OCI-LY3 (cell line): ENCODE measurements at regions not wholly inside any gene's neighbourhood (a gene's known extent, or its start where the extent isn't known, plus 50 kb on each side); places are given as distances from the start of the nearest gene placed in this dataset.

Experiments
- H2AFZ ChIP-seq: fragments of 200-600, 300-600 bp; shearing (Covaris generic); 2 replicates; pipeline ENCODE4 v1.6.0; 2014; ENCODE audit warnings: antibody characterized with exemption, low read depth, low read length
- H3K27ac ChIP-seq: fragments of 200-600, 300-600 bp; sonication (generic); 2 replicates; pipeline ENCODE4 v1.5.1; 2014; ENCODE audit warnings: mild to moderate bottlenecking, low read length, moderate library complexity, mixed read lengths
- H3K27me3 ChIP-seq: fragments of 200-600, 300-600 bp; sonication (generic); 2 replicates; pipeline ENCODE4 v1.6.1; 2014; ENCODE audit warnings: low read depth, low read length, mixed read lengths
- H3K36me3 ChIP-seq: fragments of 200-600, 300-600 bp; sonication (generic); replicated peaks from 2 replicates; pipeline ENCODE3; 2014; ENCODE audit warnings: low read depth, low read length, mixed read lengths
- H3K4me1 ChIP-seq: fragments of 300-600, 200-600 bp; sonication (generic); 2 replicates; pipeline ENCODE4 v1.6.1; 2014; ENCODE audit warnings: low read length, mixed read lengths
- H3K4me2 ChIP-seq: fragments of 200-600, 300-600 bp; sonication (generic); 2 replicates; pipeline ENCODE4 v1.6.1; 2014; ENCODE audit warnings: low read length, mixed read lengths
- H3K4me3 ChIP-seq: fragments of 300-600, 200-600 bp; sonication (generic); 2 replicates; pipeline ENCODE4 v1.5.1; 2014; ENCODE audit warnings: antibody characterized with exemption, mild to moderate bottlenecking, low read length, moderate library complexity
- H3K79me2 ChIP-seq: fragments of 300-600, 200-600 bp; shearing (Covaris generic); 2 replicates; pipeline ENCODE4 v1.6.1; 2014; ENCODE audit warnings: mild to moderate bottlenecking, low read length, mixed read lengths
- H3K9ac ChIP-seq: fragments of 300-600, 200-600 bp; shearing (Covaris generic); 2 replicates; pipeline ENCODE4 v1.6.0; 2014; ENCODE audit warnings: mild to moderate bottlenecking, low read length, moderate library complexity
- H3K9me3 ChIP-seq: fragments of 200-600, 300-600 bp; shearing (Covaris generic); 2 replicates; pipeline ENCODE4 v1.6.1; 2014; ENCODE audit warnings: low read length, mixed read lengths; ENCODE audit not compliant: insufficient read depth
- H4K20me1 ChIP-seq: fragments of 200-600, 300-600 bp; sonication (generic); 2 replicates; pipeline ENCODE4 v1.6.1; 2016; ENCODE audit warnings: low read length, mixed read lengths; ENCODE audit not compliant: insufficient read depth
- EZH2phosphoT487 ChIP-seq: fragments of 200-600 bp; shearing (Covaris generic); IDR thresholded peaks from 2 replicates; pipeline ENCODE4 v1.6.1; 2018; ENCODE audit warnings: antibody characterized with exemption, mixed run types, low read depth
- TF ChIP-seq, protein P1 (sequence below): fragments of 200-600, 300-600 bp; sonication (generic); IDR thresholded peaks from 2 replicates; pipeline ENCODE4 v1.5.1; 2014; ENCODE audit warnings: antibody characterized with exemption, low read length, low read depth

DNA sequence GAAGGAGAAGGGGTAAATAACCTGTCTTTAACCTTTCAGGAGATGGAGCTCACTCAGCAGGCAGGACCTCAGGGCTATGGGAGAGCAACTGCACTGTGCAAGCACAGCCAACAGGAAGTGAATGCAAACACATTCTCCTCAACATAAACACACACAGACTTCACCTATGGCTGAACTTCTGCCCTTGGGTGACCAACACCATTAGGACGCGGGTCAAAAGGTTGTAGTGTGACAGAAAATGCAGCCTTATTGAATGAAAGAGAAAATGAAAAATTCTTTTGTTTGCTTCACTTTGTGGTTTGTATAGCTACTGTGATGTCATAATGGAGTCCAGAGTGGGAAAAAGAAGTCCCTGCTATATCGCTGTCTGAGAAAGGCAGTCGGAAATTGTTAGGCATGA, 323.0 kb downstream of the NDFIP2 start:
- Histone ChIP-seq H3K4me2 (no peak overlapping the region), H3K9ac (no peak overlapping the region), H3K9me3 (no peaks in the 10 kb centered on the region), H3K27me3 (no peaks in the 10 kb centered on the region), H3K79me2 (no peaks in the 10 kb centered on the region), H4K20me1 (no peaks in the 10 kb centered on the region), H2AFZ (no peak overlapping the region), H3K4me1 (no peaks in the 10 kb centered on the region), H3K27ac (no peak overlapping the region), H3K4me3 (no peak overlapping the region), H3K36me3 (no peaks in the 10 kb centered on the region)
- TF ChIP-seq, protein P1, sequence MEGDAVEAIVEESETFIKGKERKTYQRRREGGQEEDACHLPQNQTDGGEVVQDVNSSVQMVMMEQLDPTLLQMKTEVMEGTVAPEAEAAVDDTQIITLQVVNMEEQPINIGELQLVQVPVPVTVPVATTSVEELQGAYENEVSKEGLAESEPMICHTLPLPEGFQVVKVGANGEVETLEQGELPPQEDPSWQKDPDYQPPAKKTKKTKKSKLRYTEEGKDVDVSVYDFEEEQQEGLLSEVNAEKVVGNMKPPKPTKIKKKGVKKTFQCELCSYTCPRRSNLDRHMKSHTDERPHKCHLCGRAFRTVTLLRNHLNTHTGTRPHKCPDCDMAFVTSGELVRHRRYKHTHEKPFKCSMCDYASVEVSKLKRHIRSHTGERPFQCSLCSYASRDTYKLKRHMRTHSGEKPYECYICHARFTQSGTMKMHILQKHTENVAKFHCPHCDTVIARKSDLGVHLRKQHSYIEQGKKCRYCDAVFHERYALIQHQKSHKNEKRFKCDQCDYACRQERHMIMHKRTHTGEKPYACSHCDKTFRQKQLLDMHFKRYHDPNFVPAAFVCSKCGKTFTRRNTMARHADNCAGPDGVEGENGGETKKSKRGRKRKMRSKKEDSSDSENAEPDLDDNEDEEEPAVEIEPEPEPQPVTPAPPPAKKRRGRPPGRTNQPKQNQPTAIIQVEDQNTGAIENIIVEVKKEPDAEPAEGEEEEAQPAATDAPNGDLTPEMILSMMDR = no peak
- no peak for TF ChIP-seq EZH2phosphoT487

DNA sequence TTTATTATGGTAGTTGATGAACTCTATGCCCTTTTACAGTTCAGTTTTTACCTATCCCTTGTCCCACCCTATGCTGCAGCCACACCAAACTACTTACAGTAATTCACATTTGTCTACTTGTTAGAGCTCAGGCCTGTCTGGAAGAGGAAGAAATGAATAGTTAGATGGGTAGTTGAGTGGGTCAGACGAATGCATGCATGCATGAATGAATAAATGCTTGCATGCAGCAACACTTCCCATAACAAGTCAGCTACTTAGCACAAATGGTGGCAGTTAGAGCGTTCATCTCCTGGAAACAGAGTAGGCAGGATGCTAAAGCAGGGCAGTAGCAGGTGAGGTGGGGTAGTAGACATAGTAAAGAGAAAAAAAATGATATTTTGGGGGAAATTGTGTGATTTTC, 322.3 kb downstream of the NDFIP2 start:
- no peaks in the 10 kb centered on the region for H3K79me2 ChIP-seq
- H3K36me3 ChIP-seq = no peaks in the 10 kb centered on the region
- H2AFZ ChIP-seq = no peak overlapping the region
- H3K27me3 ChIP-seq = no peaks in the 10 kb centered on the region
- no peaks in the 10 kb centered on the region for H3K9me3 ChIP-seq
- no peaks in the 10 kb centered on the region for H3K4me1 ChIP-seq
- TF ChIP-seq EZH2phosphoT487 = no peak
- TF ChIP-seq, protein P1 = no peak
- H4K20me1 ChIP-seq = no peaks in the 10 kb centered on the region
- H3K4me2 ChIP-seq = no peak overlapping the region
- H3K27ac ChIP-seq = no peak overlapping the region
- H3K4me3 ChIP-seq = no peak overlapping the region
- H3K9ac ChIP-seq = no peak overlapping the region

DNA sequence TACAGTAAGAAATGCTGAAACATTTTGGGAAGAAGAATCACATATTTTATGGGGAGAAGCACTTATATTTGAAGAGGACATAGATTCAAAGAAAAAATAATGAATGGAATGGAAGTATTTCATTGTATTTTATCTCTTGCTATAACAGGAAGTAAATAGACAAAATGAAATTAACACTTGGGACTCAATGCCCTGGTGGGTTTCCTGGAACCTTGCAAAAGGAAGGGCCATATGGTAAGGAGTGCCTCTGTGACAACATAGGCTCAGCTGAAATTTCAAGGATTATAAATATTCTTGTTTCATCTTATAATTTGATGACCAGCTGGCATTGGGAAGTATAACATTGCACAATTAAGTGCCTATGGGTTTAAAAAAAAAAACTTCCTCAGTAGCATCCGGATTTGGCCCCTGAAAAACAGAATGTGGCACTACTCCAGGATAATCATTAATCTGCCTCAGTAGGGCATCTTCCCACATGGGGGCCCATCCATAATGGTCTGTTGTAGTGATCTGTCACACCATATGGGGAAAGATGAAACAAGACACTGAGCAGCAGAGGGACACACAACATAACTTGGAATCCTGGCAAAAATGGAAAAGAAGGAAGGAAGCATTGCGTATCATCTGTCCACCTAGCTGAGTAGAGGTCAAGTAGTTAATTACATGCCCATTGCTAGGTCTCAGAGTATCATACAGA, 321.6 kb downstream of the NDFIP2 start:
- TF ChIP-seq, protein P1 = no peak
- TF ChIP-seq EZH2phosphoT487 = no peak
- Histone ChIP-seq H4K20me1 (no peaks in the 10 kb centered on the region), H3K36me3 (no peaks in the 10 kb centered on the region), H3K79me2 (no peaks in the 10 kb centered on the region), H3K4me3 (no peak overlapping the region), H3K9me3 (no peaks in the 10 kb centered on the region), H3K27me3 (no peaks in the 10 kb centered on the region), H3K4me2 (no peak overlapping the region), H3K4me1 (no peaks in the 10 kb centered on the region), H3K27ac (no peak overlapping the region), H2AFZ (no peak overlapping the region), H3K9ac (no peak overlapping the region)

DNA sequence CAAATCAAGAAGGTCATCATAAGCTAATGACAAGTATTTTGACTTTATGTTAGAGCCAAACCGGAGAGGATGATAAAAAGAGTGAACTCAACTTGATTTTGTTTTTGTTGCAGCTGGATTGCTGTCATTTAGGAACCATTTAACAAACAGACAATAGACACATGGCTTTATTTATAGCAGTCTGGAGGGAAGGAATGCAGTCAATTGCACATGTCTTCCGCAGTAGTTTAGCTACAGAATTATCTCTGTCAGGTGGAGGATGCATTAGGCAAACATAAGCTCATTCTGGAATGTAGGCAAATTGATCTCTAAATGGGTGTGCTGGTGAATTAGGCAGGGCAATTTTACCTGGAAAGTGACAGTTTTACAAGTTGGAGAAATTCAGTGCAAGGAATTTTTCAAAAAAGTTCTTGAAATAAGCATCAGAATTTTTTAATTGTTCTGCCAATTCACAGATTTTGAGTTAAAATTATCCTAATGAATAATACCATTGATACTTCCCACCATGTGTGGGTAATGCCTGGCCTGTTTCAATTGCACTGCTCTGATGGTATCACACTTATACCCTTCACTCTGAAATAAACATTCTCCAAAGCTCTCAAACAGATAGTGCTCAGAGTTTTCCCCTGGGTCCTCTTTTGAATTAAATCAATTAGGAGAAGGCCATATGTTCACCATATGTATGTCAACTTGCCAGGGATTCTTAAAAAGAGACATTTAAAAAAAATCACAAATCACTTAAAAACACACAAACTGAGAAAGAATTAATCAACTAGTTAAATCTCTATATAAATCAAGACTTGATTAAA, 318.3 kb downstream of the NDFIP2 start:
- Histone ChIP-seq H3K9ac (no peak overlapping the region), H3K4me3 (no peak overlapping the region), H3K9me3 (no peaks in the 10 kb centered on the region), H3K36me3 (no peaks in the 10 kb centered on the region), H3K4me1 (no peaks in the 10 kb centered on the region), H3K27ac (no peak overlapping the region), H3K79me2 (no peaks in the 10 kb centered on the region), H3K27me3 (no peaks in the 10 kb centered on the region), H2AFZ (no peak overlapping the region), H4K20me1 (no peaks in the 10 kb centered on the region), H3K4me2 (no peak overlapping the region)
- TF ChIP-seq, protein P1 = no peak
- TF ChIP-seq EZH2phosphoT487 = no peak
